ENCODE measurements at regions not wholly inside any gene's neighbourhood (a gene's known extent, or its start where the extent isn't known, plus 50 kb on each side); places are given as distances from the start of the nearest gene placed in this dataset.
"Not testable (repeated sequence)": the region's sequence is repeated elsewhere in the genome, so short reads cannot be mapped to it uniquely, and the experiment has no call there.

DNA sequence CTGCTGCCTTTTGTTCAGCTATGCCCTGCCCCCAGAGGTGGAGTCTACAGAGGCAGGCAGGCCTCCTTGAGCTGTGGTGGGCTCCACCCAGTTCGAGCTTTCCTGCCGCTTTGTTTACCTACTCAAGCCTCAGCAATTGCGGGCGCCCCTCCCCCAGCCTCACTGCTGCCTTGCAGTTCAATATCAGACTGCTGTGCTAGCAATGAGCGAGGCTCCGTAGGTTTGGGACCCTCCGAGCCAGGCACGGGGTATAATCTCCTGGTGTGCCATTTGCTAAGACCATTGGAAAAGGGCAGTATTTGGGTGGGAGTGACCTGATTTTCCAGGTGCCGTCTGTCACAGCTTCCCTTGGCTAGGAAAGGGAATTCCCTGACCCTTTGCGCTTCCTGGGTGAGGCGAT is 51.9 kb downstream of the DIPK2A start:
- H3K27me3 ChIP-seq (ENCODE audit: control insufficient read depth, insufficient read depth, low read length); H3K9me3 ChIP-seq (ENCODE audit: control insufficient read depth, insufficient read depth, low read length); H3K4me3 ChIP-seq (ENCODE audit: low read depth, low read length); H3K27ac ChIP-seq (ENCODE audit: low read depth, low read length); POLR2A ChIA-PET; CTCF ChIA-PET; DNase-seq (ENCODE audit: low read depth, low spot score): not testable (repeated sequence)

DNA sequence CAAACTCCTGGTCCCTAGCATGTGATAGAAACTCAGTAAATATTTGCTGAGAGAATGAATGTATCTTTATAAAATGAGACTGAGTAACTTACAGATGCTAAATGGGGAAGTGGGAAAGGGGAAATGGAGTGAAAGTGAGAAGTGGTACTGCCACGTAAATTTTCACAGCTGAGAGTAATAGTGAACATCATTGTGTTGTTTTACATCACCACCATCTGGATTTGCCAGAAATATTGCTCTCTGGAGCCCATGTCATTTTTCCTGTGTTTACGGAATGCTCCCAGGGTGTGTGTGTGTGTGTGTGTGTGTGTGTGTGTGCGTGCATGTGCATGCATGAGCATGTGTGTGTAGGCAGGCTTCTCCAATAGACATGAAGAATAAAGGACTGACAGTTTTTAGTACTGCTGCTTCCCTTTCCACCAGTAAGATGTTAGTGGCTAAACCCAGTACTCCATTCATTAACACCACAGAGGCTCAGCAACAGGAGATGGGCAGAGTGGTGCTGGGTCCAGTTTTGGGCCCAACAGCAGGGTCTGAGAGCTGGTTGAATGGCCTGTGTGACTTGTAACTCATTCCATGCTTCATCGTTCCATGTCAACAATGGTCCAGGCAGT is 57.3 kb downstream of the DIPK2A start:
- ChIA-PET POLR2A (no interaction called here), CTCF (no interaction called here)
- Histone ChIP-seq H3K9me3 (ENCODE audit: control insufficient read depth, insufficient read depth, low read length) (no peaks in the 10 kb centered on the region), H3K4me3 (ENCODE audit: low read depth, low read length) (no peak overlapping the region), H3K27me3 (ENCODE audit: control insufficient read depth, insufficient read depth, low read length) (no peaks in the 10 kb centered on the region), H3K27ac (ENCODE audit: low read depth, low read length) (no peak overlapping the region)
- DNase-seq (ENCODE audit: low read depth, low spot score): no peak
- TF ChIP-seq, protein P1, sequence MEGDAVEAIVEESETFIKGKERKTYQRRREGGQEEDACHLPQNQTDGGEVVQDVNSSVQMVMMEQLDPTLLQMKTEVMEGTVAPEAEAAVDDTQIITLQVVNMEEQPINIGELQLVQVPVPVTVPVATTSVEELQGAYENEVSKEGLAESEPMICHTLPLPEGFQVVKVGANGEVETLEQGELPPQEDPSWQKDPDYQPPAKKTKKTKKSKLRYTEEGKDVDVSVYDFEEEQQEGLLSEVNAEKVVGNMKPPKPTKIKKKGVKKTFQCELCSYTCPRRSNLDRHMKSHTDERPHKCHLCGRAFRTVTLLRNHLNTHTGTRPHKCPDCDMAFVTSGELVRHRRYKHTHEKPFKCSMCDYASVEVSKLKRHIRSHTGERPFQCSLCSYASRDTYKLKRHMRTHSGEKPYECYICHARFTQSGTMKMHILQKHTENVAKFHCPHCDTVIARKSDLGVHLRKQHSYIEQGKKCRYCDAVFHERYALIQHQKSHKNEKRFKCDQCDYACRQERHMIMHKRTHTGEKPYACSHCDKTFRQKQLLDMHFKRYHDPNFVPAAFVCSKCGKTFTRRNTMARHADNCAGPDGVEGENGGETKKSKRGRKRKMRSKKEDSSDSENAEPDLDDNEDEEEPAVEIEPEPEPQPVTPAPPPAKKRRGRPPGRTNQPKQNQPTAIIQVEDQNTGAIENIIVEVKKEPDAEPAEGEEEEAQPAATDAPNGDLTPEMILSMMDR (IDR thresholded peaks at IDR 0.05; ENCODE audit: low read depth, low read length): no peak

DNA sequence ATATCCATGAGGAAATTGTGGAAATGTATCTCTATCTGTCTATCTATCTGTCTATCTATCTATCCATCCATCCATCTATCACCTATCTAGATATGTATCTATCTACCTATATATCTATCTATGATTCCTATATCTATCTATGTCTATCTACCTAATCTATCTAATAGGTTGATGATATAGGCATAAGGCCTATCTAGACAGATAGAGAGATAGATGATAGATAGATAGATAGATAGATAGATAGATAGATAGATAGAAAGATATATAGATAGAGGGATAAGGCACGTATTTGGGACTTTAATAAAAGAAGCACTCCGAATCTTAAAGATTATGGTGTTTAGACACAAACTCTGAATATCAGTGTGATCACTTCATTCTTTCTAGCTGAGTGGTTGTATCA is 58.1 kb downstream of the DIPK2A start:
- ChIA-PET CTCF (interaction anchor here (0.8 kb wide), 1 partner anchor 82 kb away, joined by 3 read pairs; no protein-coding TSS in a partner anchor), POLR2A (no interaction called here)
- no peaks in the 10 kb centered on the region for H3K9me3 ChIP-seq (ENCODE audit: control insufficient read depth, insufficient read depth, low read length)
- H3K4me3 ChIP-seq (ENCODE audit: low read depth, low read length): no peak overlapping the region
- TF ChIP-seq, protein P1 (IDR thresholded peaks at IDR 0.05; ENCODE audit: low read depth, low read length): no peak
- H3K27me3 ChIP-seq (ENCODE audit: control insufficient read depth, insufficient read depth, low read length): no peaks in the 10 kb centered on the region
- no peak for DNase-seq (ENCODE audit: low read depth, low spot score)
- no peak overlapping the region for H3K27ac ChIP-seq (ENCODE audit: low read depth, low read length)

DNA sequence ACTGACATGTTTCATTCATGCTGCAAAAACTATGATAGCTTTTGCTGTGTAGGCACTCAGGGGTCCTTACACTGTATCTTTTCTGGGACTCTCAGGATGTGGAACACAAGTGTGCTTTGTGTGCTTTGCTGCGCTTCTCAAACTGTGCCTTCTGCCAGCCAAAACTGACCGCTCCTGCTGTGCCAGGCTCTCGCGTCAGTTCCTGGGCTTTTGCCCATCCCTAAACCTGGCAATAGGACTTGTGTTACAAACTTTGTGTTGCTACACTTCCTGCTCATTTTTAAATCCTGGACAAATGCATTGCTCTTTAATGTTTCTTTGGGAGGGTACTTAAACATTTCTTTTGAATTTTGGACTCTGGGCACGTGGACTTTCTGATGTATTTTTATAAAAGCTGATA is 60.3 kb downstream of the DIPK2A start:
- POLR2A ChIA-PET: interaction anchor here (1.0 kb wide), 1 partner anchor 60 kb away, joined by 3 read pairs; the partner anchor contains the start of gene DIPK2A
- no peak for DNase-seq (ENCODE audit: low read depth, low spot score)
- Histone ChIP-seq H3K9me3 (ENCODE audit: control insufficient read depth, insufficient read depth, low read length) (no peaks in the 10 kb centered on the region), H3K4me3 (ENCODE audit: low read depth, low read length) (no peak overlapping the region), H3K27ac (ENCODE audit: low read depth, low read length) (no peak overlapping the region), H3K27me3 (ENCODE audit: control insufficient read depth, insufficient read depth, low read length) (no peaks in the 10 kb centered on the region)
- TF ChIP-seq, protein P1 (IDR thresholded peaks at IDR 0.05; ENCODE audit: low read depth, low read length): no peak
- CTCF ChIA-PET: interaction anchor here (0.8 kb wide), 1 partner anchor 16 kb away, joined by 4 read pairs; no protein-coding TSS in a partner anchor

DNA sequence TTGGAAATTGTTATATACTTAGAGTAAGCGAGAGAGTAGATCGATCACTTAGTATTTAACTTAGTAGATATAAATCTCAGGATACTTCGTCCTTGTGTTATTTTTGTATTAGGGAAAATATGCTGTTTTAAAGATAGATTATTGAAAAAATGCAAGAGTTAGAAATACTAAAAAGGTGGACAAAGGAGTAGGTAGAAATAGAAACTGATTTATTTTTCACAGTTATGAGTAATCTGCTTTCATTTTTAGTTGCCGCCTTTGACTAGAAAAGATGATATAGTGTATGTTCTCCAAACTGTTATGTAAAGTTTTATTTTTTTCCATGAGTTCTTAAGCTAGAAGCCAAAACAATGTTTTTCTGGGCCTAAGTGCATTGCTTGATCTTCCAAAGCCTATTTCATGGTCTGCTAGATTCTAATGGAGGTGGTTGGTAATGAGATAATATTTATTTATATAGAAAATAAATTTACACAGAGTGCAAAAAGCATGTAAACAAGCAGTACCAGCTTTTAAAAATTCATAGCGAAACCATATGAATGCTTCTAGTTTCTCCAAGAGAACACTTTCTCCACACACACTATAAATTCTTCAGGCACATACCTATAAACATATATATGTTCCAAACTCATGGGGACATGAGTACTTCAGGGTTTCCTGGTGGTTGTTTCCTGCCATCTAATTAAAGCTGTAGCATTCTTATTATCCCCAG is 61.1 kb downstream of the DIPK2A start:
- H3K27ac ChIP-seq (ENCODE audit: low read depth, low read length): no peak overlapping the region
- no peaks in the 10 kb centered on the region for H3K27me3 ChIP-seq (ENCODE audit: control insufficient read depth, insufficient read depth, low read length)
- no peaks in the 10 kb centered on the region for H3K9me3 ChIP-seq (ENCODE audit: control insufficient read depth, insufficient read depth, low read length)
- DNase-seq (ENCODE audit: low read depth, low spot score): no peak
- no peak overlapping the region for H3K4me3 ChIP-seq (ENCODE audit: low read depth, low read length)
- CTCF ChIA-PET: interaction anchor here (0.5 to 1.0 kb wide), 2 partner anchors 52 to 57 kb away, joined by 3 to 4 read pairs; no protein-coding TSS in a partner anchor
- TF ChIP-seq, protein P1 (IDR thresholded peaks at IDR 0.05; ENCODE audit: low read depth, low read length): no peak
- POLR2A ChIA-PET: no interaction called here
